GM19463 (cell line): ENCODE measurements at regions not wholly inside any gene's neighbourhood (a gene's known extent, or its start where the extent isn't known, plus 50 kb on each side); places are given as distances from the start of the nearest gene placed in this dataset.
"Not testable (repeated sequence)": the region's sequence is repeated elsewhere in the genome, so short reads cannot be mapped to it uniquely, and the experiment has no call there.

Source experiments
- ATAC-seq: cut with Tn5 transposase; IDR thresholded peaks from one replicate; pipeline ENCODE4 v1.9.1; 2021; ENCODE audit warnings: mild to moderate bottlenecking, moderate library complexity; ENCODE audit not compliant: unreplicated experiment

DNA sequence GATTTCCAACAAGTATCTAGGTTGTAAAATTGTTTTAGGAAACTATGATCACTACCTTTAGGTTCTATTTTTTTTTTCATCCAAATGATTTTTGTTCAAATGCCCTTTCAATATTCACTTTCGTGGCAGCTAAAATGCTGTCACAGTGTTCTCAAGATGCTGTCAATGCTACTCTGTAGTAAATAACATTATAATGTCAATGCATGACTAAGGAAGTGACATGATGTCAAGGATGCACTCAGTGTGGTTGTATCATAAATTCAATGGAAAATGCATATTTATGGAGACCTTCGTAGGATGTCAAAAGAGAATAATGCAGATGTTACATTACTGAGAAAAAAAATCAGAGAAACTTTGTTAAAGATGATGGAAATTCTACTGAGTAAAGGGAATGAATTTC lies 673.8 kb downstream of the ANKRD7 start:
- no peak for ATAC-seq

DNA sequence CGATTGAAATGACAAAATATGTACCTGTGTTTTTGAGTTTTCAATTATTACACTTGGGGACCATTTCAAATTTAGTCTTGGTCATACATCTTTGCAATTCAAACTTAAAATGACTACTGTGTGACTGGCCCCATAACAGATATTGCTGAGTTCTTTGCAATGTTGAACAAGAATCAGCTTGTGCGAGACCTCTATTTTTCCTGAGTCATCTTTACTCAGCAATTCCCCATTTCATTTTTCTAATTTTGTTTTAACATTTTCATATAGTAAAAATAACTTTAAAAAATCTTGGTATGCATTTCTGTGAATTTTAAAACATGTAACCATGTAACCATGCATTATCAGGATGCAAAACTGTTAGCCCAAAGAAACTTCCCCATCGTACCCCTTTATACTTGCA lies 678.1 kb downstream of the ANKRD7 start:
- no peak for ATAC-seq

DNA sequence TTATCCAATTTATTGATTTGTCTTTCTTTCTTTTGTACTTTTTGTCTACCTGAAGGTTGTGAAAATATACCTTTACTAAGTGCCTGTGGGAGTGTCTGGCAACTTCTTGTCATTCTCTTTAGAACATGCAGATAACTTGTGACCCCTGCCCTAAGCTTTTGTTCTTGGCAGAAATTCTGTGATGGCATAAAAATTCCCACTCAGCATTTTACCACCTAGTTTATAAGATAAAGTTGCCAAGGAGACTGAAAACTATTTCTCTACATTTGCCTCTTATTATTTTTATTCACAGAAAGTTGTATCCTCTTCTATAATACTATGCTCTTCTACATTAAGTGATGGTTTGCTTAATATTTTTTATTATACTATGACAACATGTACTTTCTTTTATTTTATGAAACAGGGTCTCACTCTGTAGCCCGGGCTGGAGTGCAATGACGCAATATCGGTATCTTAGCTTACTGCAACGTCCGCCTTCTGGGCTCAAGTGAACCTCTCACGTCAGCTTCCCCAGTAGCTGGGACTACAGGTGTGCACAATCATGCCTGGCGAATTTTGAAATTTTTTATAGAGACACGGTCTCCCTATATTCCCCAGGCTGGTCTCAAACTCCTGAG lies 683.5 kb downstream of the ANKRD7 start:
- no peak for ATAC-seq

DNA sequence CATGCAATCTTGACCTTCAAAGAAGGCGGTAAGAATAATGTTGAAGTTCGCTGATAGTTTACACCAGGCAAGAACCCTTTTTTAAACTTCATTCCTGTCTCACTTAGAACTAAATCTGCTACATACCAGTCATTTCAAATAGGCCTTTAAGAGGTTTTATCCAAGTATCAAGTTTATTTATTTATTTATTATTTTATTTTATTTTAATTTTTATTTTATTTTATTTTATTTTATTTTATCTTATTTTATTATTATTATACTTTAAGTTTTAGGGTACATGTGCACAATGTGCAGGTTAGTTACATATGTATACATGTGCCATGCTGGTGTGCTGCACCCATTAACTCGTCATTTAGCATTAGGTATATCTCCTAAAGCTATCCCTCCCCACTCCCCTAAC lies 691.6 kb downstream of the ANKRD7 start:
- not testable (repeated sequence) for ATAC-seq

DNA sequence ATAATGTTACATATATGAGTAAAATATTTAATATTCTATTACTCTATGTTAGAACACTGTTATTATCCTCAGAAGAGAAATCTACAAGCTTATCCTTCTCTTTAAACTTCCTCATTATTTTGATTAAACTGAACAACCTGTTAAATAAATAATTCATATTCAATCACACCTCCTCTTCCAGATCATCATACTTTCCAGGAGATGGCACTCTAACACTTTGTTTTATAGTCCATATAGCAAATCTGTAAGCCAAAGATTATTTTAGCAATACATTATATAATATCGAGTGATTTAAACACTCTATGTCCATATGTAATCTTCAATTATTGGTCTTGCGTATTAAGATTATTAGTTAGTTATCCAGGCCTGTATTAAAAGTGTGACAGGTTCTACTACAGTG lies 694.1 kb downstream of the ANKRD7 start:
- ATAC-seq, result no peak

DNA sequence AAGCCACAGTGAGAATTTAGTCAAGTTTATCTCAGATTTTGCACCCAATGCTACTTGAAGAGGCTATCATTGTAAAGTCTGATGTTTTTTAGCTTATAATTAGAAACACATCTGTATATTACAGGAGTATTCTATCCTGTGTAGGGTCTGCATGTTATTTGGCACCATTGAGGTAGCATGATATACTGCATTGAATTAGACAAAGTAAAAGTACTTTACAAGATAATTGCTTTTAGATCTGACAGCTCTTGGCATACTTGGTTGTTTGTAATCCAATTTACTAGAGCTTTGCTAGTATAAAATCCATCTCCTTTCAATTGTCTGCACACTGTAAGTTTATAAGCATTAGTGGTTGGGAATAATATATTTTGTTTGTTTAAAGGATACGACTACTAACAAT lies 714.3 kb downstream of the ANKRD7 start:
- ATAC-seq, result no peak

DNA sequence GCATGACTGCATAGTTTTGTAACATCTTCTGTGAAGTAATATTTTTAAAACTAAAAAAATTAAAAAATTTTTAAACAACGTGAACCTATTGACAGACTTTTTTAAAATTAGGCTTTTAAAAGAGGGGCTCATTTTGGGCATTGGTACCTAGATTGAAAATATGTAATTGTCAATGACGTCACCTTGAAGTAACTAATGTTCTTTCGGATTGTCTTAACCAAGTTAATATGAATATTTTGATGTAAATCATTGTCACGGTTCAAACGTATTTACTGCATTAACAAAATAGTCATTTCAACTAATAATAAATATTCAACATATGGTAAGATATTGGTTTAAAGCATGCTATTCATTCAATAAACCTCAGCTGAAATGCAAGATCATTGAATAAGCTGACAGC lies 719.8 kb downstream of the ANKRD7 start:
- no peak for ATAC-seq

DNA sequence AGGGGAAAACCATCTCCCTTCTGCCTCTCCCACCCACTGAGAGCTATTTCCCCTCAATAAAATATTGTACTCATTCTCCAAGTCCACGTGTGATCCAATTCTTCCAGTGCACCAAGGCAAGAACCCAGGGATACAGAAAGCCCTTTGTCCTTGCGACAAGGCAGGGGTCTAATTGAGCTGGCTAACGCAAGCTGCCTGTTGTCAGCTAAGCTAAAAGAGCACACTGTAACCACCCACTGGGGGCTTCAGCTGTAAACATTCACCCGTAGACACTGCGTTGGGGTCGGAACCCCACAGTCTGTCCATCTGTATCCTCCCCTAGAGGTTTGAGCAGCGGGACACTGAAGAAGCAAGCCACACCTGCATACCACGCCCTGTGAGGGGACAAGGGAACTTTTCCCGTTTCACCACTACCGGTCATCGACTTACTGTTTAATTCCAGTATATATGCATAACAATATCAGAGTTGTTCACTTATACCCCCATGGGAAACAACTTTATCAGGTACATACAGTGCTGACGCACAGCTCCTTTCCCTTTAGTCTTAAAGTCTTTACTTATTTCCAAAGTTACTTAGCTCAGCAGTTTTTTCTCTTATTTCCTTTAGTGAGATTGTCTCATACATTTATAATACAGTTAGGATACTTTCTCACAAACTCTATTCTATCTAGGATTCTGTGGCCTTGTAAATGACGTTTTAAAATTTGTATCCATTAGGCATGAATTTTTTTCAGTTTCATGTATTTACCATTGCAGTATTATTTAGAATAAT lies 721.6 kb downstream of the ANKRD7 start:
- no peak for ATAC-seq

DNA sequence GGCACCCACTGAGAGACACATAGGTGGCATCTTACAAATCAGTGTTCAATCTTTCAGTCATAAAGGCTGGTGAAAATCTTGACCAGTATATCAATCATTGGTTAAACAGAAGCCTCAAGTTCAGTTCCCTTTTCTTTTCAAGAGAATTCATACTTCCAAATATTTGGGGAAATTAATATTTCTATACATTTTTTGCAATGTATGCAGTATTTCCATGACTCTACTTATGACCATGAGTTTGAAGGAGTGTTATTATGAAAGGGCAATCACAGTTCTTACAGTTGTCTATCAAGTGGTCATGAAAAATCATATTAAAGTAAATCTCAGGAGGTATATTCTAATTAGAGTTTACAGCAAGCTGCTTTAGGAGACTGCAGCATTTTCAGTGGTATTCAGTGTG lies 724.0 kb downstream of the ANKRD7 start:
- no peak for ATAC-seq

DNA sequence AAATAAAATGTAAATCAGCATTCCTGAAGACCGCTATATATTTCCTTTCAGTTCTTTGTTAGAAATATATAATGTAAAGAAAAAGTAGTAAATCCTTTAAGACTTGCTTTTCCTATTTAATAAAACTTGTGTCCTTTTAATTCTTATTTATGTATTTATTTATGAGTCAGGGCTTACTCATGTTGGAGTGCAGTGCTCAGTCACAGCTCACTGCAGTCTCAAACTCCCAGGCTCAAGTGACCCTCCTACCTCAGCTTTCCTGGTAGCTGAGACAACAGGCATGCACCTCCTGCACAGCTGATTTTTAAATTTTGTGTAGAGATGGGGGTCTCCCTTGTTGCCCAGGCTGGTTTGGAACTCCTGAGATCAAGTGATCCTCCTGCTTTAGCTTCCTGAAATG lies 724.5 kb downstream of the ANKRD7 start:
- ATAC-seq, result no peak

DNA sequence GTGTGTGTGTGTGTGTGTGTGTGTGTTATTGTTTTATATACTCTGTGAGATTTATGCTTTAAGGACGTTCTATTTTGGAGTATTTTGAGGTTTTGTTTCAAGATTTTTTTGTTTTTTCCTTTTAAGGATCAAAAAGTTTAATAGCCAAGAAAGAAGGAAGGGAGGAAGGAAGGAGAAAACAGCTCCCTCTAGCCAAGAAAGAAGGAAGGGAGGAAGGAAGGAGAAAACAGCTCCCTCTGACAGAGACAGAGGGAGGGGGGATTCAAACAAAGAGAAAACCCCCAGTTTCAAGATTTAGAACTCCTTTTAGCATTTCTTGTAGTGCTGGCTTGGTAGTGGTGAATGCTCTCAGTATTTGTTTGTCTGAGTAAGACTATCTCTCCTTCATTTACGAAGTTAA lies 731.8 kb downstream of the ANKRD7 start:
- ATAC-seq, result not testable (repeated sequence)

DNA sequence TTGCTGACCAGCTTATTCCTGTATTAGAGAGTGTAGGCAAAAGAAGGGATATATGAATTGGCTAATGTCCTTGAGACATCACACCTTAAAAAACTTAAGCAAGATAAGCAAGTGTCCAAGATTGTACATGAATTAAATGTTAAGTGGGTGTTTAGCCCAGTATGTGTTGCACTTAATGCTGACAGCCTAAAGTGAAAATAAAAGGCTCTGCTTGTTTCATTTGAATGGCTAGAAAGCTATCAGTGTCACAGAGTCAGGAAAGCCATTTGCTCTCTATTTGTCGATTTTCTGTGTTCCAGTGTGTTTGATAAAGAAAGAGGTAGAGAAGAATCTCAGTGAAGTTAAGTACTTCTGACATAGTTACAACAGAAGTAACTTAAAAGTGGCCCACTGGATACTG lies 744.9 kb downstream of the ANKRD7 start:
- no peak for ATAC-seq

DNA sequence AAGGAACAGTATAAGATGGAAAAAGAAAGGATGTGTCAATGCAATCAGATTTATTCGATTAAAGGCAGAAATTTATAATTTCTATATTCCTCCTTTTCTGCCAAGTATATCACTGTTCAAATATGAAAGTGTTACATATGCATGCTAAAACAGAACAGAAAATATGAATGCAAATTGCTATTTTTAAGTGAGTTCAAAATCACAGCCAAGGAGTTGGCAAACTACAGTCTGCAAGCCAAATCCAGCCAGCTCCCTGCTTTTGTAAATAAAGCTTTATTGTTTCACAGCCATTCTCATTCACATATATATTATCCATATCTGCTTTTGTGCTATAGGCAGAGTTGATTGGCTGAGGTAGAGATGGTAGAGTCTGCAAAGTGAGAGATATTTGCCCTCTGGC lies 747.2 kb downstream of the ANKRD7 start:
- no peak for ATAC-seq

DNA sequence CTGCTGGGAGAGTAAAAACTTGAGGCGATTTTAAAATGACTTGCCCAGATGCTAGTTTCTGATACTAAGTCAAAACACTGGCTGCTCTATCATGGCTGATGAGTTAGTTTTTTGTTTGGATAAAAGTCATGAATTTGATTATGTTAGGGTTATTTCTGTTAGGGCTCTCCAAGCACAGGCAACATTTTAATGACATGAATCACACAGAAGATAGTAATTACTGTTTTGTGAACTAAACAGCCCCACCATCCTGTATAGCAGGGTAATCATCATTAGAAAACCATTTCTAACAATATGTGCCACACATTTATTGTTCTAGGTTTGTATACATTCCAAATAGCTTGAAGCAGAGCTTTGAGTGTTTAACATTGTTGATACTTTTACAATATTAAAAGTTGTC lies 750.3 kb downstream of the ANKRD7 start:
- no peak for ATAC-seq

DNA sequence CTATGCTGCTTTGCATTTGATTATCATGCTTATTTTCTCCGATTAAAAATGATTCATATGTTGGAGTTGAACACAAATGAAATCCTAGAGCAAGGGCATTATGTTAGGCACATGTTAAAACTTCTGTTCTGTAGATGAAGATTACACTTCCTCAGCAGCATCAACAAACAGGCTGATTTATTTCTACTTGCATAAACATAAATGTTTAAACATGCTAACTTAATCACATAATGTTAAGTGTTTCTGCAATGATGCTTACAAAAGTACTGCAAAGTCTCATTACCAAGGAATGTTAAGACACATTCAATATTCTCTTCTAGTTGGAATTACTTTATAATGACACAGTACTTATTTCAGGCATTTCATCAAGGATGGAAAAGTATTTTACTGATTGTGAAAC lies 770.8 kb downstream of the ANKRD7 start:
- ATAC-seq, result no peak

DNA sequence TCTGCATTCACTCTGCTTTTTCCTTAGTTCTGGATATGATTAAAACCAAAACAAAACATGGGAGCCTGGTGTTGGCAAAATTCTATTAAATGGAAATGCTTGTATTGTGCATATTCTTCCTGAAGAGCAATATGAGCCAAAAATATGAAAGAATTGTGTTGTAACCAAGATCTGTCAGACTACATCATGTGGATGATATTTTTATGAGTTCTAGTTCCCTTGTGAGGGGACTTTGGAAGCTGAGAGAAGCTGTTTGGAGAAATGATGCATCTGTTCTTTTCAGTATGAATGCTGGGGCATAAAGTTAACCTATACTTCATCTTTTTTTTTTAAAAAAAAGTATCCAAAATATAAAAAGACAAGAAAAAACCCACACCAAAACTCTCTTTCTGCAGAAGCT lies 782.7 kb downstream of the ANKRD7 start:
- ATAC-seq, result no peak

DNA sequence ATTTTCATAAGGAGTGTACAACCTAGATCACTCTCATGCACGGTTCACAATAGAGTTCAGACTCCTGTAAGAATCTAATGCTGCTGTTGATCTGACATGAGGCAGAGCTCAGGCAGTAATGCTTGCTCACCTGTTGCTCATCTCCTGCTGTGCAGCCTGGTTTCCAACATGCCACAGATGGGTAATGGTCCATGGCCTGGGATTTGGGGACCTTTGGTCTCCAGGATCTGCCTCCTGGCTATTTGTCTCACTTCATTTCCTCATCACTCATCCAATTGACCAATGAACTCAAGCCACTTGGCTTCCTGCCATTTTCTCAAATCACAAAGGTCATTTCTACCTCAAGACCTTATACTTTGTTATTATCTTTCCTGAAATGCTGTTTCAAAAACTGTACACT lies 786.1 kb downstream of the ANKRD7 start:
- ATAC-seq, result no peak

DNA sequence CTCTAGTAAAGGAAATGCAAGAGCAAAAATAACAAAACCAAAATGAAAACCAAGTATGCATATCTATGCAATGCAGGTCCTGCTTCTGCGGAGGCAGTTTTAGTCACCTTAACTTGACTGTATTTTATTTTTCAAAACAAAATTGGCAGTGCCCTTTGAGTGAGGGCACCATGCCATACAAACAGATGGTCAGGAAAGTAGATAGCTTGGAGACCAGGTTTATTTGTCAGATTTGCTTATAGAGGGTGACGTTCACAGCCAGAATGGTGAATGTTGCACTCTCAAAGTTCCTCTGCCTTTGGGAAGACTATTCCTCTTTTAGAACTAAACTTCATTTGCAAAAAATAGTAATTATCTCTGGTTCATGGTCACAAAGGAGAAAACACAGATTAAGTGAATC lies 801.9 kb downstream of the ANKRD7 start:
- ATAC-seq, result no peak

DNA sequence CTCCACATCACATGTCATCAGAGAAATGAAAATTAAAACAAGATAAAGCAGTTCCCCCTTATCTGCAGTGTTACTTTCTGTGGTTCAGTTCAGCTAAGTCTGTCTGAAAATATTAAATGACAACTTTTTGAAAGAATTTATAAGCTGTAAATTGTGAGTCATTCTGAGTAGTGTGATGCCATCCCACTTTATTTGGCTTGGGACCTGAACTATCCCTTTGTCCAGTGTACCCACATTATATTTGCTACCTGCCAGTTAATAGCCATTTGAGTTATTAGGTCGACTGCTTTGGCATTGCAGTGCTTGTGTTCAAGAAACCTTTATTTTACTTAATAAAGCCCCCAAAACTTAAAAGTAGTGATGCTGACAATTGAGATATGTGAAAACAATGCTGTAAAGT lies 804.2 kb downstream of the ANKRD7 start:
- no peak for ATAC-seq

DNA sequence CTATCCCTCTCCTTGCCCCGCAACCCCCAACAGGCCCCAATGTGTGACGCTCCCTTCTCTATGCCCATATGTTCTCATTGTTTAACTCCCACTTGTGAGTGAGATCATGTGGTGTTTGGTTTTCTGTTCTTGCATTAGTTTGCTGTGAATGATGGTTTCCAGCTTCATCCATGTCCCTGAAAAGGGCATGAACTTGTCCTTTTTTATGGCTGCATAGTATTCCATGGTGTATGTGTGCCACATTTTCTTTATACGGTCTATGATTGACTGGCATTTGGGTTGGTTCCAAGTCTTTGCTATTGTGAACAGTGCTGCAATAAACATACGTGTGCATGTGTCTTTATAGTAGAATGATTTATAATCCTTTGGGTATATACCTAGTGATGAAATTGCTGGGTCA lies 807.6 kb downstream of the ANKRD7 start:
- not testable (repeated sequence) for ATAC-seq

DNA sequence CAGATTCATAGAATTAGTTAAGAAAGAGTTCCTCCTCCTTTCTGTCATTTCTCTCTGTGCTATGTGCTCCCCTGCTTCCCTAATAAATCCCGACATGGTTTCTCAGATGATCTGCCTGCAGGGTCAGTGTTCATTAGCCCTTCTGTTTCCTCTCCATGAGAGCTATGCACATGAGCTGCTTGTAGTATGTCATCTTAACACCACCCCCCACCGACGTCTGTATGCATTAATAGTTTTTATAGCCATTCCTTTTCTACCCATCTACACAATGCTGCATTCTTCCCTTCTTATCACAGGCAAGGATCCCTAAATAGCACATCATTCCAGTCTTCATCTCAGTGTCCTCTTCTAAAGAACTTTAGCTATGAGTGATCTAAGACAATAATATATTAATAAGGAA lies 809.1 kb downstream of the ANKRD7 start:
- no peak for ATAC-seq

DNA sequence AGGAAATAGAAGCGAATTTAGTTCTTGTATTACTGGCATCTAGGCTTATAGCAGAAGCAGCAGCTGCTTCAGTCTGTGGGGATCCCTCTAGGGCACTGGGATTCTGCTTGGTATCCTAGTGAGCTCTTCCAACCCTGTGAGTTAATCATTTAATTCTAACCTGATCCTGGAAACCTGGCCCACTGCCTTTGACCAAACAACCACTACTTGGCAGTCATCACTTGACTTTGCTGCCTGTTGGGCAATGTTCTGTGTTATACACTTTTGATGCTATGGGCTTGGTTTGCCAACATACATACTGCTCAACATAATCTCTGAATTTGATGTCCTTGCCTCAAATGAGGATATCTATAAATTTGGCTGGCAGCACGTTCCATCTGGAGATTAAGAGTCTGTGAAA lies 813.4 kb downstream of the ANKRD7 start:
- no peak for ATAC-seq

DNA sequence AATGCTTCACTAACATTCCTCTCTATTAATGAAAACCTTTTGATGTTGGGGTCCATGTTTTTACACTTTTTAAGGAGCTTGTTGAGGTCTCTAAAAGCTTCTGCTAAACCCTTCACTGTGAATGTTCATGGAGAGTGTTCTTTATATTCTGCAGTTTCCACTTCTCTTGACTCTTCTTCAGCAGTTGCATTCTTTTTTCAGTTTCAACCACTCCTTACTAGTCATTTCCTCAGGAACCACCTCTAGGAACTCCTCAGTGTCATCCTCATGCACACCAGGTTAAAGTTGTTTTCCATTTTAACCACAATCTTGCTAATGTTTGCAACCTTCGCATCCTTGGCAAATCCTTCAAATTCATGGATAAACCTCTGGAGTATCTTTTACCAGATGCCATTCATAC lies 821.6 kb downstream of the ANKRD7 start:
- no peak for ATAC-seq
